ENCODE measurements at regions not wholly inside any gene's neighbourhood (a gene's known extent, or its start where the extent isn't known, plus 50 kb on each side); places are given as distances from the start of the nearest gene placed in this dataset.

DNA sequence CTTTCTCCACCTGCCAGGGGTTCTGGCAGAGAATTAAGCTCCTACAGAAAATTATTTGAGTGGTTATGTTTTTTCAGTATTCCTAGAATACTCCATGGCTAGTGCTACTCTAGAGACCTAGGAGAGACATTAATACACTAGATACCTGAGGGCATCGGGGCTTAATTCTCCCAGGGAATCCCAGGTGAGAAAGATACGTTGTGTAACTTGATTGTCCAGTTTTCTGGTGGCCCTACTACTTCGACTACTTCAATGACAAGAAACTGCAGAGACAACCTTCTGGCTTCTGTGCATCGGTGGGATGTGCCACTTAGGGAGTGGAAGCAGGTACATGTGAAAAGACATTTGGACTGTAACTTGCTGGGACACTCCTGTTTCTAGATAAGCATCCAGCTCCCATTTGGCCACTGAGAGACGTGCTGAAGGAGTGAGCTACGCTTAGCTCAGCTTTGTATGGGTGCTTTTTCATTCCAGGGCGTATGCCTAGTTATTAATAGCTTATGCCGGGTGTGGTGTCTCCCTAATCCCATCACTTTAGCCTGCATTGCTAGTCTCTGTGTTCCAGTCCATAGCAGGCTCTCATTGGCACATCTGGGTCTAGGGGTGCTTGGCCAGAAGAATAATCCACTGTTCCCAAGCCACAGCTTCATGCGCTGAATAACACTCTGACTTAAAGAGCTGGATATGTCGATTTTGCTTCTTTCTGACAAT lies 300.7 kb downstream of the SIPA1L2 start:
- Mint-ChIP-seq H3K27me3 (ENCODE audit: insufficient read depth, low read depth) (peaks cover 11% of the 10 kb centered on the region), H3K4me3 (no peak overlapping the region), H3K4me1 (no peaks in the 10 kb centered on the region), H3K9me3 (peaks cover 25% of the 10 kb centered on the region), H3K27ac (no peak overlapping the region), H3K36me3 (peaks cover 2% of the 10 kb centered on the region)
- TF ChIP-seq, protein P1, sequence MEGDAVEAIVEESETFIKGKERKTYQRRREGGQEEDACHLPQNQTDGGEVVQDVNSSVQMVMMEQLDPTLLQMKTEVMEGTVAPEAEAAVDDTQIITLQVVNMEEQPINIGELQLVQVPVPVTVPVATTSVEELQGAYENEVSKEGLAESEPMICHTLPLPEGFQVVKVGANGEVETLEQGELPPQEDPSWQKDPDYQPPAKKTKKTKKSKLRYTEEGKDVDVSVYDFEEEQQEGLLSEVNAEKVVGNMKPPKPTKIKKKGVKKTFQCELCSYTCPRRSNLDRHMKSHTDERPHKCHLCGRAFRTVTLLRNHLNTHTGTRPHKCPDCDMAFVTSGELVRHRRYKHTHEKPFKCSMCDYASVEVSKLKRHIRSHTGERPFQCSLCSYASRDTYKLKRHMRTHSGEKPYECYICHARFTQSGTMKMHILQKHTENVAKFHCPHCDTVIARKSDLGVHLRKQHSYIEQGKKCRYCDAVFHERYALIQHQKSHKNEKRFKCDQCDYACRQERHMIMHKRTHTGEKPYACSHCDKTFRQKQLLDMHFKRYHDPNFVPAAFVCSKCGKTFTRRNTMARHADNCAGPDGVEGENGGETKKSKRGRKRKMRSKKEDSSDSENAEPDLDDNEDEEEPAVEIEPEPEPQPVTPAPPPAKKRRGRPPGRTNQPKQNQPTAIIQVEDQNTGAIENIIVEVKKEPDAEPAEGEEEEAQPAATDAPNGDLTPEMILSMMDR (IDR thresholded peaks at IDR 0.05): no peak
- TF ChIP-seq EZH2phosphoT487 (IDR thresholded peaks at IDR 0.05) (no peak), EZH2 (IDR thresholded peaks at IDR 0.05) (no peak)
- no peaks in the 10 kb centered on the region for H3K79me2 ChIP-seq (ENCODE audit: low read depth)
- no peaks in the 10 kb centered on the region for H3K27me3 ChIP-seq
- H3K27ac ChIP-seq: no peak overlapping the region
- H2AFZ ChIP-seq (replicated peaks): no peak overlapping the region
- no peaks in the 10 kb centered on the region for H3K36me3 ChIP-seq
- H3K4me1 ChIP-seq: no peaks in the 10 kb centered on the region
- H3K4me2 ChIP-seq: no peak overlapping the region
- DNase-seq (ENCODE audit: low spot score): no peak
- H3K9me3 ChIP-seq (ENCODE audit: low read depth): no peaks in the 10 kb centered on the region
- no peak overlapping the region for H3K4me3 ChIP-seq
- H4K20me1 ChIP-seq (ENCODE audit: low read depth): no peaks in the 10 kb centered on the region
- H3F3A ChIP-seq (ENCODE audit: low read depth): no peaks in the 10 kb centered on the region
- H3K9ac ChIP-seq: no peak overlapping the region

DNA sequence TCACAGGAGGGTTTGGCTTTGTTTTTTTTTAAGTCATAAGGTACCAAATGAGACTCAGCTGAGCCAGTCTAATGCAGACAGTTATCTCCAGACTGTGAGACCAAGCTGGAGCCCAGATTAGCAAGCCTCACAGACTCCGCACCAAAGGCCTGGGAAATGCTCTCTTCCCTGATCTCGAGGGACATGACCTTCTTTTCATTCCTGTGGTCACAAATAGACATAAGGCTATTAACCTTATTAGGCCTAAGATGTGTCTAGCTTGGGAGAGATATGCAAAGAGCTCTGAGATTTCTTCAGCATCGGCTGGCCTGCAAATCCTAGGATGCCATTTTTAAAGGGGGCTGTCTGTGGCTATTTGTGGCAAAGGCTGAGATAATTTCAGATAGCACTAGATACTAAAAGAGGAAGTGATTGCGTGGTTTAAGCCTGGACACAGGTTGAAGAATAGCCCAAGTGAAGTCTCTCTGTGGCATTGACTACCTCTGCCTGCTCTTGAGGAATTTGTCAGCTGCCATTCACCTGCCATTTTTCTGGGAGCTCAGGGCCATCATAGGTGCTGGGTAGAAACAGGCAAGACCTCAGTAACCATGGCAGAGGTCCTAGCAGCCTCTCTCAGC lies 301.3 kb downstream of the SIPA1L2 start:
- Histone ChIP-seq H3K79me2 (ENCODE audit: low read depth) (no peaks in the 10 kb centered on the region), H3K4me1 (no peaks in the 10 kb centered on the region), H3K27ac (no peak overlapping the region), H2AFZ (replicated peaks) (no peak overlapping the region), H3K4me2 (no peak overlapping the region), H3K27me3 (no peaks in the 10 kb centered on the region), H3K36me3 (no peaks in the 10 kb centered on the region), H3K9ac (no peak overlapping the region), H3K9me3 (ENCODE audit: low read depth) (no peaks in the 10 kb centered on the region), H4K20me1 (ENCODE audit: low read depth) (no peaks in the 10 kb centered on the region), H3F3A (ENCODE audit: low read depth) (no peaks in the 10 kb centered on the region), H3K4me3 (no peak overlapping the region)
- peaks cover 2% of the 10 kb centered on the region for H3K36me3 Mint-ChIP-seq
- DNase-seq (ENCODE audit: low spot score): no peak
- peaks cover 9% of the 10 kb centered on the region for H3K27me3 Mint-ChIP-seq (ENCODE audit: insufficient read depth, low read depth)
- peaks cover 22% of the 10 kb centered on the region for H3K9me3 Mint-ChIP-seq
- no peaks in the 10 kb centered on the region for H3K4me1 Mint-ChIP-seq
- H3K4me3 Mint-ChIP-seq: no peak overlapping the region
- TF ChIP-seq EZH2phosphoT487 (IDR thresholded peaks at IDR 0.05) (no peak), EZH2 (IDR thresholded peaks at IDR 0.05) (no peak)
- TF ChIP-seq, protein P1 (IDR thresholded peaks at IDR 0.05): no peak
- no peak overlapping the region for H3K27ac Mint-ChIP-seq

DNA sequence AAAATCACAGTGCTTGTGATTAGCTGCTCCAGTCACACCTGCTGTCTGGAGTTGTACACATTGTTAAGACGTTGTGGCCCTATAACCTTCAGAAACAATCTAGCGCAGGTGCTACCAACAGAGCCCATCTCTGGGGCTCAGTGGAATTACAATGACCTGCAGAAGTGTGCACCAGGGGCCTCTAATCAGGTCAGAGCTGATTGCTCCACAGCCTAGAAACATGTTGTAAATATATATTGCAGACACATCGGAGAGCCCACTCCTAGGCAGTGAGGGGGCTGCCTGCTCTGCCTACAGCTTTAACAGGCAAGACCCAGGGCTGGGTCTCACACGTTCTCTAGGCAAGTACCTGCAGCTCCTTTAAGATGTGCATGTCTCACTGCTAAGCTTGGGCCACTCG lies 302.0 kb downstream of the SIPA1L2 start:
- H2AFZ ChIP-seq (replicated peaks): no peak overlapping the region
- H3K4me3 Mint-ChIP-seq: no peak overlapping the region
- no peaks in the 10 kb centered on the region for H3F3A ChIP-seq (ENCODE audit: low read depth)
- H3K36me3 ChIP-seq: no peaks in the 10 kb centered on the region
- no peaks in the 10 kb centered on the region for H3K9me3 ChIP-seq (ENCODE audit: low read depth)
- no peaks in the 10 kb centered on the region for H4K20me1 ChIP-seq (ENCODE audit: low read depth)
- H3K27me3 ChIP-seq: no peaks in the 10 kb centered on the region
- H3K4me1 ChIP-seq: no peaks in the 10 kb centered on the region
- H3K79me2 ChIP-seq (ENCODE audit: low read depth): no peaks in the 10 kb centered on the region
- no peak overlapping the region for H3K27ac Mint-ChIP-seq
- DNase-seq (ENCODE audit: low spot score): no peak
- peaks cover 7% of the 10 kb centered on the region for H3K27me3 Mint-ChIP-seq (ENCODE audit: insufficient read depth, low read depth)
- no peak overlapping the region for H3K4me3 ChIP-seq
- H3K9ac ChIP-seq: no peak overlapping the region
- no peak overlapping the region for H3K27ac ChIP-seq
- no peaks in the 10 kb centered on the region for H3K4me1 Mint-ChIP-seq
- peaks cover 2% of the 10 kb centered on the region for H3K36me3 Mint-ChIP-seq
- peaks cover 17% of the 10 kb centered on the region for H3K9me3 Mint-ChIP-seq
- TF ChIP-seq EZH2phosphoT487 (IDR thresholded peaks at IDR 0.05): no peak
- TF ChIP-seq, protein P1 (IDR thresholded peaks at IDR 0.05): no peak
- no peak for TF ChIP-seq EZH2 (IDR thresholded peaks at IDR 0.05)
- no peak overlapping the region for H3K4me2 ChIP-seq
